ENCODE measurements at regions not wholly inside any gene's neighbourhood (a gene's known extent, or its start where the extent isn't known, plus 50 kb on each side); places are given as distances from the start of the nearest gene placed in this dataset.

DNA sequence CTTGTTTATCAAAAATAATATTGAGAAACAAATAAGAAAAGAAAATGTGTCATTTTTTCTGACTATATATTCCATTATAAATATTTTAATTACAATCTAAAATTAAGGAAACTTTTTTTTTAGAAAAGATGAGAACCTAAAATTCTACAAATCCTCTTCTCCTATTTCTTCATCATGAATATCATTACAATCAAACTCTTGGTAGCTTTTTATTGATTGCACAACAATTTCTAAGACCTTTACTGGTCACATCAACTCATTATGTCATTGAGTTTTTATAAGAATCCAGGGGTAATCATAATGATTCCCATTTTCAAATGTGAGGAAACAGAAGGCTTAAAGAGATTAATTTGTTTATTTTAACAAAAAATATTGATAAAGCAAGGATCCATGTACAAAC lies 841.0 kb downstream of the FRK start:
- no peak for TF ChIP-seq YY1 (IDR thresholded peaks at IDR 0.05; ENCODE audit: insufficient read depth, insufficient read length)
- no peak for TF ChIP-seq ZNF274 (IDR thresholded peaks at IDR 0.05; ENCODE audit: low read depth, low read length)
